ENCODE measurements at regions not wholly inside any gene's neighbourhood (a gene's known extent, or its start where the extent isn't known, plus 50 kb on each side); places are given as distances from the start of the nearest gene placed in this dataset.
A peak's percentile ranks its signal among the peaks of the same experiment; 100 is the strongest.
"Not testable (repeated sequence)": the region's sequence is repeated elsewhere in the genome, so short reads cannot be mapped to it uniquely, and the experiment has no call there.

DNA sequence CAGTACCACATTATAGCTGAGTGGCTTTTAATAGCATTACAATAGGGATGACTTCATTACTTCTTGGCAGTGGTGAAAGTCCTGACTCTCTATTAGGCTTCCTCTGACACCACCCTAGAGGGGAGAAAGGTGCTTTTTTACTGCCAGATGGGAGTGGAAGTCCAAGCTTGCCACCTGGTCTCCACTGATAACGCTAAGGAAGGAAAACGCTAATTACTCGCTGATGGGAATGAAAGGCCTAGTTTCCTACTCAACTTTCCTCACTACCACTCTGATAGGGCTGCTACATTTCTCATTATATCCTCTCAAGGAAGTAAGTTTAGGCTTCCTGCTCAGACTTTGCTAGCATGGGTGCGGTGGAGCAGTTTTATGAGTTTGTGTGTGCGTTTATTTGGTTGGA, 62.3 kb upstream of the PAGE3 start:
- peak in 2 of 3 donors; percentile 0 to 5 for DNase-seq

DNA sequence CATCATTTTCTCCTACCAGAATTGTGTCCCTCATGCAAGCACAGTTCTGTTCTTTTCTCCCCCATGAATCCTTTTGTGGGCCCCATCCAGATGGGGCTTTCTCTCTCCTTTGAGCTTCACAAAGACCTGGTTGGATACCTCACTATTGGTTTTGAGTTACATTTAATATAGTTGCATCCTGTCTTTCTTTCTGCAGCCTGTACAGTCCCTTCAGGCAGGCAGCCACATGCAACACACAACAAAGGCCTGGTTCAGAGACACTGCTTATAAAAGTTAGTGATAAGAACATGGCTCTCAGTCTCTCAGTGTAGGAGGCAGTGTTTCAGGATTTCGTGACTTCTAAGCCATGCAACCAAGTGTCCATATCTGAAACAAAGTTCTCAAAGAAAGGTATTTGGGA, 70.6 kb upstream of the PAGE3 start:
- DNase-seq, result no peak

- DNase-seq, result no peak
Observed at GRCh38 chrX:55336176-55336575, 71.5 kb upstream of the PAGE3 start.

DNA sequence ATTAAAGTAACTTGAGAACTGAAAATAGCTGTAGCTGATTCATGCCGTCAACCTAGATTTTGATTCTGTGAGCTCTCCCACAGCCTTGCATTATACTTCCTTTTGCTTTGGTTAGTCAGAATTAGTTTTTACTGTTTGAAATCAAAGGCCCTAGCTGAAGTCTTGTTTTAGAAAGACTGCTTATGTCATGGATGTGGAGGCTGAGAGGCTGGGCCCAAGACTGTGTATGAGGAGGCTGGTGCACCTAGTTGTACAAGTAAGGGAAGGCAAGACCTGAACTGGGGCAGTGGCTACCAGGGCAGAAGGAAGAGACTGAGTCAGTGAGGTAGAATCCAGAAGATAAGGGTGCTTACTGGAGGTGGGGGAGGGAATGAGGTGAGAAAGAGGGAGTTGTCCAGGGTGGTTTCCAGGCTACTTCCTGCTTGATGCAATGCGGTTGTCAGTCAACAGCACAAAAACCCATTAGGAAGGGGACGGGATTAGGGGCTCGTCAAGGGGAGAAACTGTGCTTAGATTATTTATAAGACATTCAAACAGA, 76.2 kb upstream of the PAGE3 start:
- DNase-seq, result no peak

GRCh38 chrX:55342533-55343501, 78.1 kb upstream of the PAGE3 start:
- DNase-seq, result peak in 2 of 3 donors; percentile 0 to 6

DNA sequence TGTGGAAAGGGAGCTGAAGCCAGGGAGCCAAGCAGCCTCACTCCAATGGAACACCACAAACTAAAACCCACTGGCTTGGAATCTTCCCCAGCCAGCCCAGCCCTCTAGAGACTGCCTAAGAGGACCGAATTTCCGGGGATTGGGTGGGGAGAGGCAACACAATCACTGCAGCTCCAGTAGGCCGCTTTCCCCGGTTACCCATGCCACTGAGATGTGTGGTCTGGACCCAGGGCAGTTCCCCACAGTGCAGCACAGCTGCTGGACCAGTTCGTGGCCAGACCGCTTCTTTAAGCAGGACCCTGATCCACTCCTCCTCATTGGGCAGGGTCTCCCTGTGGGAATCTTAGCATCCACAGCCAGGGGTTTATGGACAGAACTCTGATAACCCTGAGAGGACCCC, 91.9 kb upstream of the PAGE3 start:
- DNase-seq, result no peak

DNA sequence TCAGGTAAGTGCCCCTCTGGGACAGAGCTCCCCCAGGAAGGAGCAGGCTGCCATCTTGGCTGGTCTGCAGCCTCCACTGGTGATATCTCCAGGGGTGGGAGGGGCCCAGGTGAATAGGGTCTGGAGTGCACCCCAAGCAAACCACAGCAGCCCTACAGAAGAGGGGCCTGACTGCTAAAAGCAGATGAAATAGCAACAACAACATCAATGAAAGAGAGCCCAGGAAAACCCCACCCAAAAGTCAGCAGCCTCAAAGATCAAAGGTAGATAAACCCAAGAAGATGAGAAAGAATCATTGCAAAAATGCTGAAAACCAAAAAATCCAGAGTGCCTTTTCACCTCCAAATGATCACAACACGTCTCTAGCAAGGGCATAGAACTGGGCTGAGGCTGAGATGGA, 92.5 kb upstream of the PAGE3 start:
- no peak for DNase-seq

DNA sequence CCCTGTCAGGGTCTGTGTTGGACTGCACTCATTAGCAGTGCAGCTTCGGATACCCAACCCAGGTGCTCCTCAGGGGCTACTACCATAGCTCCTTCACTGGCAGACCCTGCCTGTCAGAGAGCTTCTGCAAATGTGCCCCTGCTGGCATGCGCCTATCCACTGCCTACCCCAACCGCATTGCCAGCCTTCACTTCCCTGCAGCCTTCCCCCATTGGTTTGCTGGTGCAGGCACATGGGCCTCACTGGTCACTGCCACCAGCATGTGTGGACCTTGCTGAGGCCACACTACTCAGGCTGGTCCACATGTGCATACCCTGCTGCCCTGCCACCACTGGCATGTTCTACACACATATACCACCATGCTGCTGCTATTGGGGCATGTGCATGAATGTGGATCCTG, 72.5 kb upstream of the MAGEH1 start:
- no peak for DNase-seq

GRCh38 chrX:55389376-55389775, 62.6 kb upstream of the MAGEH1 start:
- no peak for DNase-seq

GRCh38 chrX:55396836-55397235, 55.1 kb upstream of the MAGEH1 start:
- not testable (repeated sequence) for DNase-seq
